Stomach (tissue), 4 donors: ENCODE measurements at regions not wholly inside any gene's neighbourhood (a gene's known extent, or its start where the extent isn't known, plus 50 kb on each side); places are given as distances from the start of the nearest gene placed in this dataset.

ENCODE experiments used
- CTCF ChIP-seq, 7 experiments: fragments of 450-650 bp in 4 of 7; fragments of 200-600 bp in 3 of 7; sonication (generic) in 3 of 7; IDR thresholded peaks; one replicate each; pipeline ENCODE4 v1.5.1; 2016 to 2019; ENCODE audit warnings: antibody characterized with exemption in 7 of 7, control low read depth in 2 of 7, mild to moderate bottlenecking in 1 of 7
- POLR2A ChIP-seq, 4 donors: fragments of 450-650 bp; IDR thresholded peaks; one replicate each; pipeline ENCODE4 v1.6.1; 2016; ENCODE audit warnings: antibody characterized with exemption in 4 of 4, control low read depth in 2 of 4, mild to moderate bottlenecking in 1 of 4, moderate library complexity in 1 of 4

GRCh38 chr13:34148359-34148758 is 330.4 kb downstream of the RFC3 start:
- no peak for TF ChIP-seq CTCF (IDR thresholded peaks at IDR 0.05)
- no peak for TF ChIP-seq POLR2A (IDR thresholded peaks at IDR 0.05)
